HFF-Myc (cell line): ENCODE measurements at regions not wholly inside any gene's neighbourhood (a gene's known extent, or its start where the extent isn't known, plus 50 kb on each side); places are given as distances from the start of the nearest gene placed in this dataset.
A peak's percentile ranks its signal among the peaks of the same experiment; 100 is the strongest.

ENCODE experiments used
- DNase-seq: peaks from one replicate; pipeline ENCODE4 v3.0.0-alpha.2; 2011; ENCODE audit warnings: low read depth; ENCODE audit errors: extremely low read depth
- H3K4me3 ChIP-seq: replicated peaks from 2 replicates; pipeline ENCODE4 v1.5.1; 2011; ENCODE audit warnings: low read depth, mild to moderate bottlenecking, control low read depth, low read length
- CTCF ChIP-seq: IDR thresholded peaks from 2 replicates; pipeline ENCODE4 v1.5.1; 2012; ENCODE audit warnings: mild to moderate bottlenecking, low read depth, low read length, control low read depth; ENCODE audit errors: missing control alignments

GRCh38 chr7:17506095-17506494 is 207.6 kb downstream of the AHR start:
- no peak for DNase-seq
- TF ChIP-seq CTCF = no peak
- H3K4me3 ChIP-seq = no peak overlapping the region

- no peak for TF ChIP-seq CTCF
- no peak overlapping the region for H3K4me3 ChIP-seq
- DNase-seq = no peak
These were observed 208.1 kb downstream of the AHR start for GRCh38 chr7:17506596-17506995.

- no peak for TF ChIP-seq CTCF
- no peak for DNase-seq
- H3K4me3 ChIP-seq = no peak overlapping the region
These were observed 209.3 kb downstream of the AHR start for GRCh38 chr7:17507717-17508116.

GRCh38 chr7:17512181-17512675 is 213.8 kb downstream of the AHR start:
- H3K4me3 ChIP-seq = no peak overlapping the region
- DNase-seq = no peak
- TF ChIP-seq CTCF = no peak

GRCh38 chr7:17516771-17517170 is 218.3 kb downstream of the AHR start:
- no peak for TF ChIP-seq CTCF
- H3K4me3 ChIP-seq = no peak overlapping the region
- DNase-seq = peak; percentile 89

- H3K4me3 ChIP-seq = no peak overlapping the region
- TF ChIP-seq CTCF = no peak
- no peak for DNase-seq
These were observed 222.5 kb downstream of the AHR start for GRCh38 chr7:17520941-17521340.

- DNase-seq = no peak
- TF ChIP-seq CTCF = no peak
- H3K4me3 ChIP-seq = no peak overlapping the region
These were observed 223.0 kb downstream of the AHR start for GRCh38 chr7:17521437-17521836.
